Ovary (tissue), 3 donors: ENCODE measurements at regions not wholly inside any gene's neighbourhood (a gene's known extent, or its start where the extent isn't known, plus 50 kb on each side); places are given as distances from the start of the nearest gene placed in this dataset.
"Not testable (repeated sequence)": the region's sequence is repeated elsewhere in the genome, so short reads cannot be mapped to it uniquely, and the experiment has no call there.

Source experiments
- POLR2A ChIP-seq: fragments of 450-650 bp; IDR thresholded peaks from one replicate; pipeline ENCODE4 v1.6.1; 2017; ENCODE audit warnings: antibody characterized with exemption, mild to moderate bottlenecking, moderate library complexity
- TF ChIP-seq, protein P1 (sequence below), 3 donors: fragments of 450-650 bp in 2 of 3; fragments of 200-600 bp in 1 of 3; IDR thresholded peaks; one replicate each; pipeline versions ENCODE4 v1.5.1 to v1.8.0; 2016 to 2022; ENCODE audit warnings: antibody characterized with exemption in 3 of 3, mild to moderate bottlenecking in 1 of 3
- donor health status: DM: no; HTN: no; CAD: no.

DNA sequence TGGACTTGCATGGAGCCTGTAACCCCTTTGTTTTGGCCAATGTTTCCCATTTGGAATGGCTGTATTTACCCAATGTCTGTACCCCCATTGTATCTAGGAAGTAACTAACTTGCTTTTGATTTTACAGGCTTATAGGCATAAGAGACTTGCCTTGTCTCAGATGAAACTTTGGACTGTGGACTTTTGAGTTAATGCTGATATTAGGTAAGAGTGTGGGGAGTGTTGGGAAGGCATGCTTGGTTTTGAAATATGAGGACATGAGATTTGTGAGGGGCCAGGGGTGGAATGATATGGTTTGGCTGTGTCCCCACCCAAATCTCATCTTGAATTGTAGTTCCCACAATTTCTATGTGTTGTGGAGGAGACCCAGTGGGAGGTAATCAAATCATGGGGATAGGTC lies 76.7 kb upstream of the CADPS start:
- TF ChIP-seq, protein P1, sequence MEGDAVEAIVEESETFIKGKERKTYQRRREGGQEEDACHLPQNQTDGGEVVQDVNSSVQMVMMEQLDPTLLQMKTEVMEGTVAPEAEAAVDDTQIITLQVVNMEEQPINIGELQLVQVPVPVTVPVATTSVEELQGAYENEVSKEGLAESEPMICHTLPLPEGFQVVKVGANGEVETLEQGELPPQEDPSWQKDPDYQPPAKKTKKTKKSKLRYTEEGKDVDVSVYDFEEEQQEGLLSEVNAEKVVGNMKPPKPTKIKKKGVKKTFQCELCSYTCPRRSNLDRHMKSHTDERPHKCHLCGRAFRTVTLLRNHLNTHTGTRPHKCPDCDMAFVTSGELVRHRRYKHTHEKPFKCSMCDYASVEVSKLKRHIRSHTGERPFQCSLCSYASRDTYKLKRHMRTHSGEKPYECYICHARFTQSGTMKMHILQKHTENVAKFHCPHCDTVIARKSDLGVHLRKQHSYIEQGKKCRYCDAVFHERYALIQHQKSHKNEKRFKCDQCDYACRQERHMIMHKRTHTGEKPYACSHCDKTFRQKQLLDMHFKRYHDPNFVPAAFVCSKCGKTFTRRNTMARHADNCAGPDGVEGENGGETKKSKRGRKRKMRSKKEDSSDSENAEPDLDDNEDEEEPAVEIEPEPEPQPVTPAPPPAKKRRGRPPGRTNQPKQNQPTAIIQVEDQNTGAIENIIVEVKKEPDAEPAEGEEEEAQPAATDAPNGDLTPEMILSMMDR (IDR thresholded peaks at IDR 0.05): not testable (repeated sequence)
- TF ChIP-seq POLR2A: not testable (repeated sequence)
